Large intestine (tissue), 3 donors: ENCODE measurements at regions not wholly inside any gene's neighbourhood (a gene's known extent, or its start where the extent isn't known, plus 50 kb on each side); places are given as distances from the start of the nearest gene placed in this dataset.
A peak's percentile ranks its signal among the peaks of the same experiment; 100 is the strongest.

Experiments
- DNase-seq, 2 donors: peaks; one replicate each; pipeline versions ENCODE4 v3.0.0 to v3.0.0-alpha.2; 2013
- H3K27ac ChIP-seq: one replicate; pipeline ENCODE4 v1.5.1; 2013; ENCODE audit warnings: low read length
- H3K27me3 ChIP-seq: 2 replicates; pipeline ENCODE4 v1.6.1; 2013; ENCODE audit warnings: low read length; ENCODE audit not compliant: control insufficient read depth, insufficient read depth
- H3K36me3 ChIP-seq: 2 replicates; pipeline ENCODE4 v1.6.1; 2013; ENCODE audit warnings: low read length; ENCODE audit not compliant: control insufficient read depth, insufficient read depth
- H3K4me1 ChIP-seq: one replicate; pipeline ENCODE4 v1.6.1; 2013; ENCODE audit warnings: low read length; ENCODE audit not compliant: control insufficient read depth, insufficient read depth
- H3K4me3 ChIP-seq: one replicate; pipeline ENCODE4 v1.5.1; 2013; ENCODE audit warnings: low read length
- H3K9me3 ChIP-seq: one replicate; pipeline ENCODE4 v1.6.1; 2013; ENCODE audit warnings: mild to moderate bottlenecking, low read depth, low read length, moderate library complexity; ENCODE audit not compliant: control insufficient read depth
- WGBS: methylation state at CpG from one replicate; pipeline ENCODE4 v1.1.5; 2013; ENCODE audit warnings: low lambda C conversion rate; ENCODE audit not compliant: insufficient coverage; 5-methylcytosine and 5-hydroxymethylcytosine counted together

GRCh38 chr13:60328073-60328472 is 68.9 kb upstream of the TDRD3 start:
- Histone ChIP-seq H3K27me3 (no peaks in the 10 kb centered on the region), H3K4me1 (no peaks in the 10 kb centered on the region), H3K36me3 (no peaks in the 10 kb centered on the region), H3K27ac (no peak overlapping the region), H3K4me3 (no peak overlapping the region), H3K9me3 (no peaks in the 10 kb centered on the region)
- no CpG with 5 or more reads among the region's 2 CpGs for WGBS
- DNase-seq = no peak

GRCh38 chr13:60329221-60329923 is 67.6 kb upstream of the TDRD3 start:
- Histone ChIP-seq H3K36me3 (no peaks in the 10 kb centered on the region), H3K9me3 (peaks cover 2% of the 10 kb centered on the region), H3K4me1 (no peaks in the 10 kb centered on the region), H3K4me3 (no peak overlapping the region), H3K27me3 (no peaks in the 10 kb centered on the region), H3K27ac (no peak overlapping the region)
- no CpG with 5 or more reads among the region's 2 CpGs for WGBS
- peak; percentile 20 to 49 for DNase-seq

GRCh38 chr13:60331249-60332012 is 65.6 kb upstream of the TDRD3 start:
- H3K36me3 ChIP-seq = no peaks in the 10 kb centered on the region
- H3K4me1 ChIP-seq = no peaks in the 10 kb centered on the region
- 50% methylated on average over 1 of the region's 4 CpGs for WGBS
- H3K9me3 ChIP-seq = peaks cover 2% of the 10 kb centered on the region
- DNase-seq = no peak
- H3K4me3 ChIP-seq = no peak overlapping the region
- no peak overlapping the region for H3K27ac ChIP-seq
- no peaks in the 10 kb centered on the region for H3K27me3 ChIP-seq

GRCh38 chr13:60332682-60333081 is 64.3 kb upstream of the TDRD3 start:
- peaks cover 2% of the 10 kb centered on the region for H3K9me3 ChIP-seq
- no CpG with 5 or more reads among the region's 1 CpG for WGBS
- H3K4me3 ChIP-seq = no peak overlapping the region
- DNase-seq = no peak
- H3K4me1 ChIP-seq = no peaks in the 10 kb centered on the region
- no peaks in the 10 kb centered on the region for H3K36me3 ChIP-seq
- H3K27me3 ChIP-seq = no peaks in the 10 kb centered on the region
- H3K27ac ChIP-seq = no peak overlapping the region

GRCh38 chr13:60334310-60334709 is 62.7 kb upstream of the TDRD3 start:
- H3K36me3 ChIP-seq = no peaks in the 10 kb centered on the region
- no peaks in the 10 kb centered on the region for H3K27me3 ChIP-seq
- no peaks in the 10 kb centered on the region for H3K4me1 ChIP-seq
- no peak for DNase-seq
- no peak overlapping the region for H3K4me3 ChIP-seq
- peaks cover 2% of the 10 kb centered on the region for H3K9me3 ChIP-seq
- H3K27ac ChIP-seq = no peak overlapping the region
- no CpG with 5 or more reads among the region's 1 CpG for WGBS

GRCh38 chr13:60335531-60335930 is 61.5 kb upstream of the TDRD3 start:
- no peaks in the 10 kb centered on the region for H3K36me3 ChIP-seq
- no peak for DNase-seq
- no peaks in the 10 kb centered on the region for H3K27me3 ChIP-seq
- 0% methylated on average over 1 of the region's 1 CpG for WGBS
- H3K4me3 ChIP-seq = no peak overlapping the region
- no peak overlapping the region for H3K27ac ChIP-seq
- no peaks in the 10 kb centered on the region for H3K4me1 ChIP-seq
- H3K9me3 ChIP-seq = peaks cover 2% of the 10 kb centered on the region

GRCh38 chr13:60338754-60339153 is 58.3 kb upstream of the TDRD3 start:
- no peak overlapping the region for H3K4me3 ChIP-seq
- no peak overlapping the region for H3K27ac ChIP-seq
- no peaks in the 10 kb centered on the region for H3K27me3 ChIP-seq
- 100% methylated on average over 1 of the region's 2 CpGs for WGBS
- no peaks in the 10 kb centered on the region for H3K4me1 ChIP-seq
- H3K9me3 ChIP-seq = no peaks in the 10 kb centered on the region
- no peak for DNase-seq
- H3K36me3 ChIP-seq = no peaks in the 10 kb centered on the region

- Histone ChIP-seq H3K27ac (no peak overlapping the region), H3K36me3 (no peaks in the 10 kb centered on the region), H3K4me1 (no peaks in the 10 kb centered on the region), H3K4me3 (no peak overlapping the region), H3K27me3 (no peaks in the 10 kb centered on the region), H3K9me3 (no peaks in the 10 kb centered on the region)
- no peak for DNase-seq
- 60% methylated on average over 1 of the region's 1 CpG for WGBS
Measured at GRCh38 chr13:60343978-60344377, 53.0 kb upstream of the TDRD3 start.

- H3K4me1 ChIP-seq = no peaks in the 10 kb centered on the region
- H3K27ac ChIP-seq = no peak overlapping the region
- H3K4me3 ChIP-seq = no peak overlapping the region
- no peaks in the 10 kb centered on the region for H3K27me3 ChIP-seq
- no peaks in the 10 kb centered on the region for H3K9me3 ChIP-seq
- DNase-seq = no peak
- WGBS = 100% methylated on average over 1 of the region's 3 CpGs
- H3K36me3 ChIP-seq = no peaks in the 10 kb centered on the region
Measured at GRCh38 chr13:60347174-60347573, 49.8 kb upstream of the TDRD3 start.
